ENCODE measurements at regions not wholly inside any gene's neighbourhood (a gene's known extent, or its start where the extent isn't known, plus 50 kb on each side); places are given as distances from the start of the nearest gene placed in this dataset.

DNA sequence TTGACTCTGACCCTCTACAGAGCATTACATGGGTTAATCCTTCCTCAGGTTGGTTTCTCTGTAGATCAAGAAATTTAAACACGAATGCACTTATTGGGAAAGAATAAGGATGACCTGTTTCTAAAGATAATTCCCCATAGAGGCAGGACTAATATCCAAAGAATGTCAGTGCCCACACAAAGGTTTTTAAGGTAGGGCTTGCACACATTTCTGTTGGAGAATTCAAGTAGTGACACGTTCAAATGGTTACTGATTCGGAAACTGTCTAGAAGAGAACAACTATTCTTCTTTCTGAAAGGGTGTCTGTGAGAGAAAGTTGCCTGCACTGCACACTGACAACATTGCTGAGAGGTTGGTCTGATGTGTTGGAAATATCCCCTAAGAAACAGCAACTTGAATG, 167.3 kb downstream of the ZNF326 start:
- H3K27ac ChIP-seq: no peak overlapping the region
- TF ChIP-seq, protein P1, sequence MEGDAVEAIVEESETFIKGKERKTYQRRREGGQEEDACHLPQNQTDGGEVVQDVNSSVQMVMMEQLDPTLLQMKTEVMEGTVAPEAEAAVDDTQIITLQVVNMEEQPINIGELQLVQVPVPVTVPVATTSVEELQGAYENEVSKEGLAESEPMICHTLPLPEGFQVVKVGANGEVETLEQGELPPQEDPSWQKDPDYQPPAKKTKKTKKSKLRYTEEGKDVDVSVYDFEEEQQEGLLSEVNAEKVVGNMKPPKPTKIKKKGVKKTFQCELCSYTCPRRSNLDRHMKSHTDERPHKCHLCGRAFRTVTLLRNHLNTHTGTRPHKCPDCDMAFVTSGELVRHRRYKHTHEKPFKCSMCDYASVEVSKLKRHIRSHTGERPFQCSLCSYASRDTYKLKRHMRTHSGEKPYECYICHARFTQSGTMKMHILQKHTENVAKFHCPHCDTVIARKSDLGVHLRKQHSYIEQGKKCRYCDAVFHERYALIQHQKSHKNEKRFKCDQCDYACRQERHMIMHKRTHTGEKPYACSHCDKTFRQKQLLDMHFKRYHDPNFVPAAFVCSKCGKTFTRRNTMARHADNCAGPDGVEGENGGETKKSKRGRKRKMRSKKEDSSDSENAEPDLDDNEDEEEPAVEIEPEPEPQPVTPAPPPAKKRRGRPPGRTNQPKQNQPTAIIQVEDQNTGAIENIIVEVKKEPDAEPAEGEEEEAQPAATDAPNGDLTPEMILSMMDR (conservative IDR thresholded peaks at IDR 0.05): no peak

DNA sequence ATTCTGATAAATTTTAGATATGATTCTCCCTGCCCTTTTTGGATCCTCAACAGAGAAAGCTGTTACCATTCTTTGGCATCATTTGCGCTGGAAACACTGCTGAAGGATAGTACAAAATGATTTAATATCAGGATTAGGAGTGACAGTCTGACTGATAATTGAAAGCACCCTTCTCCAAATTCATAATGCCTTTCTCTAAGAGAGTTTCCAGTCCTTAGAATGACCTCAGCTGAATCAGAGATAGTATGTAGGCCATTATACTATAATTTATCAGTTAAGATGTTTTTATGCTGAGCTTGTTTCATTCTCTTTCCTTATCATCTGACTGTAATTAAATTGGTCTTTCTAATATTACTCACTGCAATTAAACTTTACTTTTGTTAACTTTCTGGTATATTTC, 166.7 kb downstream of the ZNF326 start:
- H3K27ac ChIP-seq: no peak overlapping the region
- TF ChIP-seq, protein P1 (conservative IDR thresholded peaks at IDR 0.05): no peak

DNA sequence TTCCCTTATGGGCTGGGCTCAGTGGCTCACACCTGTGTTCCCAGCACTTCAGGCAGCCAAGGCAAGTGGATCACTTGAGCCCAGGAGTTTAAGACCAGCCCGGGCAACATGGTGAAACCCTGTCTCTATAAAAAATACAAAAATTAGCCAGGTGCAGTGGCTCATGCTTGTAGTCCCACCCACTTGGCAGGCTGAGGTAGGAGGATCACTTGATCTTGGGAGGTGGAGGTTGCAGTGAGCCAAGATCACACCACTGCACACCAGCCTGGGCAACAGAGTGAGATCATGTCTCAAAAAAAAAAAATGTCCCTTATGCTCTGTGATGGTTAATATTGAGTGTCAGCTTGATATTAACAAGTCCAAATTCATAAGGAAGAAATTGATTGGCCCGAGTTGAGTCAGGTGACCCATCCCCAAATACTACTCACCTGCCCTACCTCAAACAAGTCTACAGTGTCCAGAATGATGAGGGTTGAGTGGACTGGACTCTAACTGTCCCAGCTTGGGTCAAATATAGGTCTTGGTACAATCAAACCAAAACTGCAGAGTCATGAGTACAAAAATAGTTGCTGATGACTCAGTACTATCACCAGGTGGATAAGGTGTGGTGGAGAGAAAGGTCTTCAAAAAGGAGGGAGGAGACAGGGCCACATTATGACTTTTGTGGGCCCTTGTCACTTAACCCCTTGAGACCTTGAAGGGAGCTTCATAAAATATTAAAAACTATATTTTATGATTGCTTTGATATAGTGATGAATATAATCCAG, 161.0 kb downstream of the ZNF326 start:
- TF ChIP-seq, protein P1 (conservative IDR thresholded peaks at IDR 0.05): no peak
- no peak overlapping the region for H3K27ac ChIP-seq

DNA sequence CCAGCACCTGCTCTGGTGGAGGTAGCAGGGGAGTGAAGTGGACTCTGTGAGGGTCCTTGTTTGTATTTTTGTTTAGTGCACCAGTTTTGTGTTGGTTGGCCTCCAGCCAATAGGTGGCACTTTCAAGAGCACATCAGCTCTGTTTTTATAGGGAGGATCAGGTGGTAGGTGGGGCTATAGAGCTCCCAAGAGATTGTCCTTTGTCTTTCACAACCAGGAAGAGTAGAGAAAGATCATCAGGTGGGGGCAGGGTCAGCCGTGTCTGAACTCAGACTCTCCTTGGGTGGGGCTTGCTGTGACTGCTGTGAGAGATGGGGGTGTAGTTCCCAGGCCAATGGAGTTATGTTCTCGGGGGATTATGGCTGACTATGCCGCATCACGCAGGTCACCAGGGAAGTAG, 159.8 kb downstream of the ZNF326 start:
- no peak overlapping the region for H3K27ac ChIP-seq
- TF ChIP-seq, protein P1 (conservative IDR thresholded peaks at IDR 0.05): no peak

DNA sequence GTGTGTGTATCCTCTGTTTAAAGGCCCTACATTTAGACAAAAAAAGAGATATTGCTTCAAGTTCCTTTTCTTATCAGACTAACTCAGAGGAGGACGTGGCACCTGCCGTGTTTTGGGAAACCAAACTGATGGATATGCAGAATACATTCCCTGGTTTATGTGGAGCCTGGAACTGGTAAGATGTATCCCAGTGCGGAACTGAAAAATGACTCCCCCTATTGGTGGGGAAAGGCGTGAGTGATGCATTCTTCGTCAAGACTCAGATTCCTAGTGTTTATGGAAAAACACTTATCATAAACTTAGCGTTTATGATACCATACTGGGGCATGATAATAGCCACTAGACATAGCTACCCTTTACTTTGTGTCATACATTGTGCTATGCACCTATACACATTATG, 154.2 kb downstream of the ZNF326 start:
- no peak overlapping the region for H3K27ac ChIP-seq
- TF ChIP-seq, protein P1 (conservative IDR thresholded peaks at IDR 0.05): no peak

DNA sequence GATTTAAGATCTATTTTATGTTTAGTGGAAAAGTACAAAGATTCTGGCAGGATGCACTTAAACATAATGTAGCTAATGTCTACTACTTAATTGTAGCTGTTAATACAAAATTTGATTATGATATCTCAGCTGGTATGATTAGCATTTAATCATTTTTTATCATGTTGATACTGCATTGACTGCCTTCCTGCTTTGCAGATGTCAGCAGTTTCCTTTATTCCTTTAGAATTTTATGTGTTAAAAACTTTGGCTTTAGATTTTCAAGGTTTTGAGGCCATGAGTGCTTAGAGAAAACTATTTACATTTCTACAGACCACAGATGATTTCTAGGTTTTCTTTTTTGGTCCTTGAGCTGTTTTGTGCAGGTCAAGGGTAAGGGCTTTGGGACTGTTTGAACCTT, 152.2 kb downstream of the ZNF326 start:
- TF ChIP-seq, protein P1 (conservative IDR thresholded peaks at IDR 0.05): no peak

DNA sequence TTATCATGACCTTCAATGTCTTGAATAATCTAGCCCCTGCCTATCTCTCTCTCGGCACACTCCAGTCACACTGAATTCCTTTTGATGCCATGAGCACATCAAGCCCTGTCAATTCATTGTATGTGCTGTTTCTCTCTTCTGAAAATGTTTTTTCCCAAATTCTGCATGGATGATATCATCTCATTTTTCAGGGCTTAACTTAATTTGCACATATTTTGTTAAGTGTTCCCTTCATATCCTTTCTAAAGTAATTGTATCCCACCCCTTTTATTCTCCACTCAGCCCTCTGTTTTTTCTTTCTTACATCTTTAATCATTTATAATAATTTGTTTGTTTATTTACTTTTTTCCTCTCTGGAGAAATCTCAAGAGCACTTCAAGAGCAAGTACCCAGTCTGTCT, 149.9 kb downstream of the ZNF326 start:
- TF ChIP-seq, protein P1 (conservative IDR thresholded peaks at IDR 0.05): no peak
- no peak overlapping the region for H3K27ac ChIP-seq

More for the DNA sequence above, 152.2 kb downstream of the ZNF326 start:
- H3K27ac ChIP-seq: no peak overlapping the region

Measured in VCaP (cell line).